GM19328 (cell line): ENCODE measurements at regions not wholly inside any gene's neighbourhood (a gene's known extent, or its start where the extent isn't known, plus 50 kb on each side); places are given as distances from the start of the nearest gene placed in this dataset.

Experiments used
- ATAC-seq: cut with Tn5 transposase; IDR thresholded peaks from one replicate; pipeline ENCODE4 v1.9.1; 2021; ENCODE audit warnings: mild to moderate bottlenecking, moderate library complexity; ENCODE audit not compliant: unreplicated experiment

DNA sequence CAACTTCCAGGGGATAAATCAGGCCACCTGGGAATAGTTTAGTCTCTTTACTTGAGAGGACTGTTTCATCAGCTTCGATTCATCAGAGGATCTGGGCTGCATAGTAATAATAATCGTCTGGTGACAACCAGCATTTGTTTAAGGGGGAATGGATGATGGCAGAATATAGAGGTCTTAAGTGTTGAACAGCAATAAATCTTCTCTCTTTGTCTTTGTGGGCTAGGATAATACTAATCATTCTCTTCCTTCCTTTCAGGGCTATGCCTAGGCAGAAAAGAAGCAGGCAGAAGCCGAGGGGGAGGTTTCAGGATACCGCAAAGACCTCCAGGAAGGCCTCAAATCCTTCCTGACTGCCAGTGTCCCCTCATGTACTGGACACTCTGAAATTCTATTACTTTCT is 150.4 kb upstream of the GAREM1 start:
- no peak for ATAC-seq

DNA sequence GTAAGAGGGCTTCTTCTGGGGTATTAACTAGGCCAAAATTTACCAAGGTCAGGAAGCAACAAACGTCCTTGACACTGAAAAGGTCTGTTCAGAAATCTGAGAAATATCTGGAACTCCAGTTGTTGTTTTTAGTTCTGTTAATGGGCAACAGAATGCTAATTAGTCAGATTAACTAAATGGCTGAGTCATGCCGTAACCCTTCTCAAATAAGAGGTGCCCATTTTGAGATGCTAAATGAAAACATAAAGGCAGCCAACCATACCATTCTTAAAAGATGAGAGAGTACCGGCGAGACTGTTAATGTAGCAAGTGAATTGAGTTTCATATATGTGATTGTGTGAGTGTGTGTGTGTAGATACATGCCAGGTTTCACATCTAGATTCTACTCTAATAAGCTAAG is 147.9 kb upstream of the GAREM1 start:
- no peak for ATAC-seq

DNA sequence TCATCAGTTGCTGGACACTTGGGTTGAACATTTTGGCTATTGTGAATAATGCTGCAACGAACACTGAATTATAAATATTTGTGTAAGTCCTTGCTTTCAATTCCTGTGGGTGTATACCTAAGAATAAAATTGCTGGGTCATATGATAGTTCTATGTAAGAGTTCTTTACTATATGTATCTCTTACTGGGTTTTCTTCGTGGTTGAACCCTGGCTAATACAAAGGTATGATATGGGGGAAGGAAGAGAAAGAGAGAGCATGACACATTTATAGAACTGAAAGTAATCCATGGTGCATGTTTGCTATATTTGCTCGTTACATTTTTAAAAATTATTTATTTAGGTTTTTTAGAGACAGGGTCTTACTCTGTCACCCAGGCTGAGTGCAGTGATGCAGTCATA is 143.1 kb upstream of the GAREM1 start:
- no peak for ATAC-seq

DNA sequence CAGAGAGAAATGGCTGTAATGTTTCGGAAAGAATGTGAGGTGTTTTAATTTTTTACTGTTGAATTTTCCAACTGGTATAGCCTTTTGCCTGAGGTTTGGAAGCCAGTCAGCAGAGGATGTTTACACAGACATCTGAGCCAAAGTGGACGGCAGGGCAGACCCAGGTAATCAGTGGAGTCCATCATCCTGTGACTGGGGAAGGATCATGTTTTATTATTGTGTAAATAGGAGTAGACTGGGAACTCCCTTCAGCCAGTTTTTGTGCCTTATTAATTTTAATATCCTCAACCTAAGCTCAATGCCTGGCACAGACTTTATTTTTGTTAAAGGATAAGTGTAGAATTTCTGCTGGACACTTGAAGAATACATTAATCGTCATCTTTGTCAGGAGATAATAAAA is 142.0 kb upstream of the GAREM1 start:
- ATAC-seq = no peak

DNA sequence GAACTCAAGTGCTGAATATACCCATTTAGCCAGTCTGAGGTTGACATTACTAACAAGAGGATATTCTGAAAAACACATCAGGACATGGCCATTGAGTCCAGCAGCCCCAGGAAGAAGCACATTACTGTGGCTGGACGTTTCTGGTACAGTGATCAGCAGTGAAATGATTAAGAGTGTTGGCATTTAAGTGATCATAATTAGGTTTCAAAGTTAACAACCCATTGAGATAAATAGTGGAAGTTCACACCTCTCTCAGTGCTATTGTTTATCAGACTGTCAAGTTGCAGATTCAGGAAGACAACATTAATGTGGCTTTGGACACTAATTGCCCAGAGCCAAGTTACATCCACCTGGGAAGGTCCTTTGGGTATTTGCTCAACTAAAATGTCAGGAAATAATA is 139.5 kb upstream of the GAREM1 start:
- no peak for ATAC-seq

DNA sequence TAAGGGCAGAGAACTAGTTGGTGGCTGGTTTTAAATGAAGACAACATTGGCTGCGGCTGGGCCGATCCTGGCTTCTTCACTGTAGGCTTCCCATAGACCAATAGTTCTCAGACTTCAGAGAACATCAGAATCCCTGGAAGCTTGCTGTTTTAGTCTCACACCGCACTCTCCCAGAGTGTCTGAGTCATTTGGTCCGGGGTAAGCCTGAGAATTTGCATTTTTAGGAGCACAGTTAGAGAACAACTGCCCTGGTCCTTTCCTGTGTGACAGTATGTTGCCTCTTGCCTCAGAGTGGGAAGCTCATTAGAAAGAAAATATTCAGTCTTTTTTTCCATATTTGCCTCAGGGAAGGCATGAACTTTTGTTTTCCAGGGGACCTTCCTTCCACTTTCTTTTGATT is 137.1 kb upstream of the GAREM1 start:
- no peak for ATAC-seq

DNA sequence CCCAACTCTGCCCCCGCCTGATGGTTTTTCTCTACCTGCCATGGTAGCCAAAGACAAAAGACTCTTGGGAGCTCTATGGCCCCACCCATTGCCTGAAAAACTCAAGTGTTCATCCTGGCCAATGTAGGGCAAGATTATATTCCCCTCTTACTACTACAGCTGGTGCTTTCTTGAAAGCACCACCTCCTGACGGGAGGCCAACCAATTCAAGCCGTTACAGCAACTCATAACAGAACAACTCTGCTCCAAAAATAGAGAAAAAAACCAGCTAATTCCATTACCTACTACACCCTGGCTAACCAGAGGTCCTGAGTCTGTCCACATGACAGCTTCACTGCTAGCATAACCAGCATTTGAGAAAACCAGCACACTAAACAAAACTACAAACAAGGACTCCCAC is 127.5 kb upstream of the GAREM1 start:
- ATAC-seq = no peak

DNA sequence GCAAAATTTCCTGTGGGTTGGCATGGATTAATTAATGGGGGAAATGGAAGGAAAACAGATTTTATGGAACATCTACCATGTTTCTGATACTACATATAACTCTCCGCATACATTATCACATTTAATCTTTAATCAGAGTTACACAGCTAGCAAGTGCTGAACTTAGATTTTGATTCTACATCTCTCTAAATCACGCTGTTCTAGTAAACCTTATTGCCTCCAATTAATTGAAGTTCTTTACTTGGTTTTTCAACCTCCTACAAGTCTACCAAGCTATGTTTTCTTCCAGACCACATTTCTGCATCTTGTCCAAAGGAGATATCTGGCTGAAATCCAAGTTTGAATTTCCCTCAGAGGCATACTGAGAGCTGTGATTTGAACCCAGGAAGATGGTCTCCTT is 125.8 kb upstream of the GAREM1 start:
- ATAC-seq = no peak

DNA sequence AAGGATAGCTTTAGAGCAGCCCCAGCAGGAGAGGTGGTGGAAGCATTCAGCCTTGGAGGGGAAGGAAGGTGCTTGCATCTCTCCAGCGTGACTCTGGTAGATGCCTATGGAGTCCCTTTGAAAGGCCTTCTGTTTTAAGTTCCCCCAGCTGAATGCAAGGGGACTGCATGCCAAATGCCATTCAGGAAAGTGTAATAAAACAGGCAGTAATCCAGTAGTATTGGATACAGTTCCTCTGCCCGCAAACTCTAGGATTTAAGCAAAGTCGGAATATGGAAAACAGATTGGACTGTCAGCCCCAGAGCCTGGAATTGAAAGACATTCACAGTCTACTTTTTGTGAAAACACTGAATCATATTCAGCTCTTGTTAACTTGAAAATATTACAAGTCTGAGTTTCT is 125.2 kb upstream of the GAREM1 start:
- no peak for ATAC-seq

DNA sequence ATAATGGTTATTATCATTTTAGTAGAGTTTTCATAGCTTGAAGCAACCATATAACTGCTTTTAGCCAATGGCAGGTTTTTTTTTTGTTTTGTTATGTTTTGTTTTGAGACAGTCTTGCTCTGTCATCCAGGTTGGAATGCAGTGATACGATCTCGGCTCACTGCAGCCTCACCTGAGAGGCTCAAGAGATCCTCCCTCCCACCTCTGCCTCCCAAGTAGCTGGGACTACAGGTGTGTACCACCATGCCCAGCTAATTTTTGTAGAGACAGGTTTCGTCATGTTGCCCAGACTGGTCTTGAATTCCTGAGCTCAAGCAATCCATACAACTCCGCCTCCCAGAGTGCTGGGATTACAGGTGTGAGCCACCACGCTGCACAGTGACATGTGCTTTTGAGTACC is 117.5 kb upstream of the GAREM1 start:
- ATAC-seq = no peak

DNA sequence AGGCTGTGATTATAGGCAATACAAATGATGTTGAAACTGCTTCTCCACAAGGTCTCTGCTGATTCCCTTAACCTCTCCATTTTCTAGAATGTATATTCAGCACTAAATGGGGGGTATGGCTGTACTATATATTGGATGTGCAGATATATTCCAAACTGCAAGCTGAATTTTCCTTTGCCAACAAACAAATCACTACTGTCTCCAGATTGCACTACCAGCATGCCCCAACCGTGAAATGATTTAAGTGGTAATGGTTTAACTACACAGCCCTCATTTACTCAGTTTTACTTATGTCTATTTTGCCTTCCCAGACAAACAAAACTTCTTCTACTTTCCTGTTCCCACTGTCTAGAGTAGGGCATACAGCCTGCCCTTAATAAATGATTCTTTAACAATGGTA is 112.7 kb upstream of the GAREM1 start:
- ATAC-seq = no peak

DNA sequence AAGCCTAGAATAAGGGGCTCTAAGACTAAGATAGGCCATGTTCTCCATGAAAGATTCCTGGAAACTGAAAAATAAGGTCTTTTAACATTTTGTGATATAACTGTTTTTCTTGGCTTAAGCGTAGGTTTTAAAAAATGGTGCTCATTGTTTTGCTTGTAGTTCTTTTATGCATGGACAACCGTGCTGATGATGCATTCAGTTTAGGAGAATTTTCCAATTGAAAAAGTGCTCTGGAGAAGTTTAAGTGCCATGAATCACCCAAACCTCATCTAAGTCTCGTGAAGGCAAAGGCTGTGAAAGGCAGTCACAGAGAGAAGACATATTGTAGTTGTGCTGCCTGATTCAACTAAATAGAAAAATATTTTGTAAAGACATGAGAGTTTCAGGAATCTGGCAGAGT is 111.8 kb upstream of the GAREM1 start:
- ATAC-seq = no peak

DNA sequence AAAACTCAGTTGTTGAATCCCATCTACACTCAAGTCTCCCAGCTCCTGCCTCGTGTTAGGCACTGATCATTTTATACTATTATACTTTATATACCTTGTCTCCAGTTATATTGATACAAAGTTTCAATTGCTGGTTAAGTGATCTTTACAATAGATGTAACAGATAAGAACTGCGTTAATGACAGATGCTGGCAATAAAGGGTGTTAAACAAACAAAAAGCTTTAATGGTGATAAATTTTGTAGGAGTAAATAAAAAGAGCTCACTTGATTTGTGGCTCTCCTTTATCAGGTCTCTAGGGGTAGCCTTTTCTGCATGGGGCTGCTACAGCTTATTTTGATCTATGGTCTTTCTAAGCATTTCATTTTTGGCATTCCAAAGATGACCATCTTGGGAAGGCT is 106.9 kb upstream of the GAREM1 start:
- no peak for ATAC-seq

DNA sequence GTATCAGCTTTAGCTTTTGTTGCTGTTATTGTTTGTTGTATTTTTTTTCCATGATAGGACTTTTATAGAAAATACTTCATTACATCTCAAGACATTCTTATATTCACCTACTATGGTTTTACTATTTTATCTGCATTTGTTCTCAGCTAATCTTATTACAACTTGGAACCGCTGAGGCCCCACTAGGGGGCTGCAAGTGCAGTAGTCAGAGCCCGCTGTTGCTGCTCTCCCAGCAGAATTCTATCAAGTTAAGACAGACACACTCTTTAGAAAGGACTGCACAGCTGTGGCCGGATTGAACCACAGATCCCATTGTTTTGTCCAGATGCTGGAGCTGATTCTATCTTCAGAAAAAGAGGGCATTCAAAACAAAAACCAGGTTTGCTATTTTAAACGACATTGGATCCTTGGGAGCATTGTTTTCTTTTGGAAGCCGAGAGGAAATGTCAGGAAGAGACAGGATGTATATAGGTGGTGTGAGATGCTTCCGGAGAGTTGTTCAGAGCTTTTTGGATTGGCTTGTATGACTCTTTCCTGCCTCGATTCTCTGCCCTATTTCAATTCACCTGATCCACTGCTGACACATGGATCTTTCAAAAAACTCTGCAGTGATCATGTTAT is 105.7 kb upstream of the GAREM1 start:
- ATAC-seq = no peak

DNA sequence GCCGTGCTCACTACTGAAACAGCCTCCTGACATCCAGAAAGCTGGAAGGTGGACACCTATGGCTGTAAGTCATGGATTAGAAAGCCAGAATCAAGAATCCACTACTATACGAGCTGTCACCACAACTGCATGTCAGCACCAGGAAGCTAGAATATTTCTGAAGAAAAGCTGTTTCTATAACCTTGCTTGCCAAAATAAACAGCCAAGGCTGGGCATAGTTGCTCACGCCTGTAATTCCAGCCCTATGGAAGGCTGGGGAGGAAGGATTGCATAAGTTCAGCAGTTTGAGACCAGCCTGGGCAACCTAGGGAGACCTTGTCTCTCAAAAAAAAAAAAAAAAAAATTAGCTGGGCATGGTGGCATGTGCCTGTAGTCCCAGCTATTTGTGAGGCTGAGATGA is 96.3 kb upstream of the GAREM1 start:
- ATAC-seq = no peak

DNA sequence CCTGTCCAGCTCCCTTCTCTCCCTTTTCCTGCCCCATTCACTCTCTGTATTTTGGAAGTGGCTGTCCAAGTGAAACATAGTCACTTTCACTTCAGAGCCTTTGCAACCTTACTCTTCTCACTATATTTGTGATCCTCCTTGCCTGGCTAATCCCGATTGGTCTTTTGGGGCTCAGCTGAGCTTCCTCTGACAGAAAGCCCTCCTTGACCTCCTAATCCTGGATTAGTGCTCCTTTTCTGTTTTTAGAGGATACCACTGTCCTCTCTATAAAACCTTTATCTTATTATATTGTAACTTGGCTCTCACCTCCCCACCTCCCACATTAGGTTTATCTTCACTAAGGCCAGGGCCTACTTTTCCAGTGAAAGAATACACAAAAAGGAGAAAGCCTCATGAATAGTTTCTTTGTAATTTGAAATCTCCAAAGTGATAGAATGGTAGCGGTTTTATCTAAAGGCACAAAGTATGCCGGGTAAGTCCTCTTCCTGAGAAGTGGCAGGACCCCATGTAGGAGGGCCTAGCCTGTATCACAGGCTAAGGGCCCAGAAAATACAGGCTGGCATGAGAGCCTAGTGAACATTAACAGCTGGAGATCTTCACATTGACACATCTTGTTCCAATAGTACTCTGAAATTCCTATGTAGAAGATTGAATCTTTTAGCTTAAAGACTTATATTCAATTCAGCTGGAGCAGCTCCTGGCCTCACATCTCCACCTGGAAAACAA is 83.1 kb upstream of the GAREM1 start:
- no peak for ATAC-seq

DNA sequence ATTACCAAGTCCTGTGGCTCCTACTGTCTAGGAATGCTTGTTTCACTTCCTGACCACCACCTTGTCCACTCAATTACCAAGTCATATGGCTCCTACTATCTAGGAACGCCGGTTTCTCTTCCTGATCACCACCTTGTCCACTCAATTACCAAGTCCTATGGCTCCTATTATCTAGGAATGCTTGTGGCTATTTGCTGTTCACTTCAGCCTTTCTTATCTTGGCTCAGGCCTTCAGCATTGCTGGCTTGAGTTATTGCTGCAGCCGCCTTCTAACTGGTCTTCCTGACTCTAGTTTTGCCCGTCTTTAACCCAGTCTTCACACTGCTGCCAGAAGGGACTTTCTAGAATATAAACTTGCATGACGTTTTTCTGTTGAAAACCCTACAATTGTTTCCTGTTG is 82.5 kb upstream of the GAREM1 start:
- ATAC-seq = no peak

DNA sequence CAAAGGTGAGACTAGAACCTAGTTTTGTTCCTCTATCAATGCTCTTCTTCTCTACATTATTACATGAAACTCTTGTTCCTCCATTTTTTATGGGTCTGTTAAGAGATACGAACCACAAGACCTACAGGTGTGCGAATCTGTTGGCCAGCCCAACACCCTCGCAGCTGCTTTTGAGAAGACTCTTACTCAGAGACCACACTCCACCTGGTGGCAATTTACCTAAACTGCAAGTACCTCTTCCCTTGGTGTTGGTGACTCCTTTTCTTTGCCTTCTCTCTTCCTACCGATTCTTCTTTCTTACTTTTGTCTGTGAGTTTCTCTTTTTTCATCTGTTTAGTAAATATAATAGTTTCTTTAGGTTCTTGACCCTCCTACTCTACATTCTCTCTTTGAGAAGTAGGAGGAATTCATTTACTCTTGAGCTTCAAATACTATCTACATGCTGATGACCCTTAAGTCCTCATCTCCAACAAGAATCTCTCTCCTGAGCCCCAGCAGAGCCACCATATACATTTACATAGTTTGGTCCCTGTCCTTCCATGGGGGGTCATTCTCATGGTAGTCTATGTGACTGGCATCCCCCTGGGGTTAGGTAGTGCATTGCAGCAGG is 81.8 kb upstream of the GAREM1 start:
- peak; percentile 73 for ATAC-seq

DNA sequence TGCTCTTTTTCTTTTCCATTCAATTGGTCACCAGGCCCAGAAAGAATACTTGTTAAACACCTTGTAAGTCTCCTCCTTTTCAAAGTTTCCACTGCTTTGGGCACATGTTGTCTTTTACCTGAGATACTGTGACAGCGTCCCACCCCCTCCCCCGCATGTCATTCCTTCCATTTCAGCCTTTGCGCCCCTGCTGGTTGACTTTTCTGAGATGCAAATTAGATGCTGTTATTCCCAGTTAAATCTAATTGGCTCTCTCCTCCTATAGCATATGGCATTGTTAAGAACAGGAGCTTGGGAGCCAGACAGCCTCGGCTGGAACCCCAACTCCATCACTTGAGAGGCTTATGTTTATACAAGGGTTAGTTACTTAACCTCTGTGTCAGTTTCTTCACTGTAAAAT is 80.3 kb upstream of the GAREM1 start:
- no peak for ATAC-seq

DNA sequence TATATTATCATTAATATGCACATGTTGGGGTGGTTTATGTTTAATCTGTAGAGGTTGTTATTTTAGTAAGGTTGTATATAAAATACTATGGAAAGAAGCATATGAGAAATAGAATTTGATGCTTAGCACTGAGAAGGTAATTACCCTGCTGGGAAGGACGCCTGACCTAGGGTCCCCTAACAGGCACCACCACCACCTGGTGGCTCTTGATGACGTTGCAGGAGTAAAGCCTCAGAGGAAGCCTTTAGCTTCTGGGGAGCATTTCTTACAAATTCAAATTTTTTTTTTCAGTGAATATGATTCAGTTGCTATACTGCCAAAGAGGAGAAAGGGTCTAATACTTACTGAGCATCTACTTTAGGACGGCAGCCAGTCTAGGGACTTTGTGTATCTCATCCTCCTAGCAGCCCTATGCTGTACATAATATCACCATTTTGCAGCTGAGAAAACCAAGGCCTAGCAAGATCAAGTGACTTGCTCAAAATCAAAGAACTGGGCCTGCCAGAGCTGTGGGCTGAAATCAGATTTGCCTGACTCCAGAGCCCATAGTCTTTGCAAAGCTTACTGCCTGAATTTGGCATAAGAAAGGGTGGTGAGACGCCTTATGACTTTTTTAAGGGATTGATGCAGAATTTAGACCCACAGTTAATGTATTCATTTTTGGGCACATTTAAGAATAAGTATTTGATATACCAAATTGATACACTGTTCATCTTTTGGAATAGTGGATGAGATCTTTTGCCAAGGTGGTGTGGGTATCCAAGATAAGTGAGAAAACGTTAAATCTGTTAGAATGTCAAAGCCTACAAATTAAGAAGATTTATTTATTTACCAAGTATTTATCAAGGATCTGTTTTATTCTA is 78.8 kb upstream of the GAREM1 start:
- peak; percentile 74 for ATAC-seq

DNA sequence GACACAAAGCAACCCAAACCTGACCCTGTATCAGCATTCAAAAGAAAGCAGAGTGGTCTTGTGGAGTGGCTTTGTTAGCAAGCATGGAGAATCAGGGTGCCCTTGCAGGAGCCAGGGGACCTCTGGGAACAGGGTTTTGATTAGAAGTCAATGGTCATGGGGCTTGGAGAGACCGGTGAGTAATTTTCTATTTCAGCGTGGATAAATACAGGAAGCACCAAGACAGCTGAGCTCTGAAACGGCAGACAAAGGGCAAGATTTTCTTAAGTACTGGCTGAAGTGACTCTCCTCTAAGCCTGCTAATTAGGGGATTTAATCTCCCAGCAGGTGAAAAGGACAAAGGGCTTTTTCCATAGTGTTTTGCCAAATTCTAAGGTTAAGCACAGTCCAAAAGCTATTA is 78.0 kb upstream of the GAREM1 start:
- no peak for ATAC-seq

DNA sequence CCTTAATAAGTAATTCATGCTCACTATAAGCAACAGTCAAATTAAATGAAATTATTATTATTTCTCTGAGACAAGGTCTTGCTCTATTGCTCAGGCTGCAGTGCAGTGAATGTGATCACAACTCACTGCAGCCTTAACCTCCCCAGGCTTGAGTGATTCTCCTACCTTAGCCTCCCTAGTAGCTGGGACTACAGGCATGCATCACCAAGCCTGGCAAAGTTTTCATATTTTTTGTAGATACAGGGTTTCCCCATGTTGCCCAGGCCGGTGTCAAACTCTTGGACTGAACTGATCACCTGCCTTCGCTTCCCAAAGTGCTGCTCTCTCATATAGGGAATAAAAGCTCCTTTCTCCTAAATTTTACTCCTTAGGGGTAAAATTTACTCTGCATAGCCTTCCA is 74.9 kb upstream of the GAREM1 start:
- ATAC-seq = no peak
